ENCODE measurements at regions not wholly inside any gene's neighbourhood (a gene's known extent, or its start where the extent isn't known, plus 50 kb on each side); places are given as distances from the start of the nearest gene placed in this dataset.

DNA sequence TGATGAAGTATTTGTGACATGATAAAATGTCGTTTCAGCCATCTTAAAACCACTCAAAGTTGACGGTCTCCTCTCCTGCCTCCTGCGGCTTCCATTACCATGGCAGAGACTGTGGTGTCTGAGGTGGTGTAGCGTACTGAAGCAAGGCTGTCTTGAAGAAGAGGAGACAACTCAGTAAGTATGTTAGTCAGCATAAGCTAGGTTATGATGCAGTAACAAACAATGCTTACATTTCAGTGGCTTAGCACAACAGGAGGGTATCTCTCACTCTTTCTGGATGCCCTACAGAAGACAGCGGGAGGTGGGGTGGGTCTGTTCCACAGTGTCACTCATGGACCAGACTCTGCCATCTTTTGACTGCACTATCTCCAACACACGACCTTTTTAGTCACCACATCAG is 174.7 kb upstream of the AHI1 start:
- no peak for ATAC-seq (ENCODE audit: low read depth)
- Histone ChIP-seq H3K27ac (ENCODE audit: low read length in 2 of 2) (no peak overlapping the region), H3K36me3 (replicated peaks in 1 of 2; ENCODE audit: control extremely low read depth in 1 of 2, control insufficient read depth in 1 of 2, extremely low read depth in 1 of 2, insufficient read depth in 2 of 2, low read length in 1 of 2) (no peaks in the 10 kb centered on the region), H3K27me3 (replicated peaks in 1 of 4; ENCODE audit: control extremely low read depth in 1 of 4, control insufficient read depth in 3 of 4, insufficient read depth in 4 of 4, low read length in 3 of 4) (no peaks in the 10 kb centered on the region), H3K9ac (ENCODE audit: low read length) (no peak overlapping the region), H3K4me3 (ENCODE audit: control extremely low read depth in 1 of 5, extremely low read depth in 1 of 5, insufficient read depth in 1 of 5, low read depth in 2 of 5, low read length in 4 of 5) (no peak overlapping the region), H2AFZ (ENCODE audit: insufficient read depth, low read depth, low read length, poor library complexity, severe bottlenecking) (no peak overlapping the region), H3K4me2 (replicated peaks; ENCODE audit: low read depth, low read length, poor library complexity, severe bottlenecking) (no peak overlapping the region), H3K9me3 (ENCODE audit: control extremely low read depth in 1 of 3, control insufficient read depth in 2 of 3, insufficient read depth in 1 of 3, low read length in 2 of 3) (no peaks in the 10 kb centered on the region), H4K20me1 (ENCODE audit: control insufficient read depth, insufficient read depth, low read length, poor library complexity, severe bottlenecking) (no peaks in the 10 kb centered on the region), H3K79me2 (ENCODE audit: control insufficient read depth, insufficient read depth, low read length) (no peaks in the 10 kb centered on the region), H3K4me1 (ENCODE audit: control insufficient read depth in 2 of 2, insufficient read depth in 2 of 2, low read length in 2 of 2) (no peaks in the 10 kb centered on the region)
- CTCF ChIA-PET: interaction anchor here (2.5 to 11.0 kb wide), 3 partner anchors 237 to 554 kb away, joined by 9 to 173 read pairs (median 62); no protein-coding TSS in a partner anchor
- intact Hi-C loops (cut with micrococcal nuclease): loop anchor here (10.0 kb wide), 1 partner anchor 363 kb away; no protein-coding TSS in a partner anchor
- POLR2A ChIA-PET: no interaction called here
- H3K27ac Mint-ChIP-seq: no peak overlapping the region
- no peak for DNase-seq
- H3K27me3 Mint-ChIP-seq: peaks cover 5% of the 10 kb centered on the region
- no peaks in the 10 kb centered on the region for H3K4me1 Mint-ChIP-seq
- TF ChIP-seq EZH2 (IDR thresholded peaks at IDR 0.05; ENCODE audit: borderline replicate concordance, insufficient read depth, low read depth, low read length, poor library complexity, severe bottlenecking) (no peak), CTCF (IDR thresholded peaks at IDR 0.05) (no peak)
- H3K9me3 Mint-ChIP-seq (ENCODE audit: insufficient read depth): no peaks in the 10 kb centered on the region
- H3K4me3 Mint-ChIP-seq: no peak overlapping the region
- WGBS (ENCODE audit: insufficient coverage): 96% methylated on average over 4 of the region's 6 CpGs

DNA sequence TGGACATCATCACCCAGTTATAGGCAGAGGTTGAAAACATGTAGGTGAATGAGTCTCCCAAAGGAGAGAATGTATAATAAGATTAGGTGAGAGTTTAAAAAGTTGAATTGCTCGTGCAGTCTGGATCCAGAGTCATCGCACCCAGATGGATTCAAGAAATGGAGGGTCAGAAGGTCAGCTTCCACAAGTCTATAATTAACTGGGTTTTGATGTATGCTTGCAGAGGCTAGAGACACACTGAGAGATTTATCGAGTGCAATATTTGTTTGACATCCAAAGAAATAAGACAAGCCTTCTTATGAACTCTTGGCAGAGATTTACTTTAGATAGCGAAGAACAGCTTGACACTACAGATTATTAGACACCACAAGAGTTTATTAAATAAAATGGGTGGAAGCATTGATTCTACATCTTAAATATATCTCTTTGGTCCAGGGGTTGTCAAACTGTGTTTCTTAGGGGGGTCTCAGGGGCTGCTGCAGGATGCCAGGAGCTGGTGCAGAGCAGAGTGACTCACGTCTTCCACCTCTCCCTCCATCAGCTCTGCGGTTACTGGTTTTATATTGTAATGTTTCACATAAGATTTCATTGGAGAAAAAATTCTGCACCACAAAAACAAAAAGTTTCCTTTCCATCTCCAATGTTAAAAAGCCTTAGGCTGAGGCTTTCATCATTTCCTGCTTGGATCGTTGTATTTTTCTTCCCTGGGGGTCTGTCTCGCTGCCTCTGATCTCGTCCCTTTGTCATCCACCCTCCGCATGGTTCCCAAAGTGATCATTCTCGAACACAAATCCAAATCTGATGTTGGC is 176.2 kb upstream of the AHI1 start:
- ChIA-PET POLR2A (interaction anchor here (0.5 kb wide), 1 partner anchor 185 kb away, joined by 3 read pairs; no protein-coding TSS in a partner anchor), CTCF (interaction anchor here (1.5 to 11.0 kb wide), 8 partner anchors 9 to 644 kb away, joined by 3 to 173 read pairs (median 9); no protein-coding TSS in a partner anchor)
- H3K4me1 ChIP-seq (ENCODE audit: control insufficient read depth in 2 of 2, insufficient read depth in 2 of 2, low read length in 2 of 2): no peaks in the 10 kb centered on the region
- intact Hi-C loops (cut with micrococcal nuclease): loop anchor here (10.0 kb wide), 1 partner anchor 361 kb away; no protein-coding TSS in a partner anchor
- no peak for ATAC-seq (ENCODE audit: low read depth)
- no peak overlapping the region for H2AFZ ChIP-seq (ENCODE audit: insufficient read depth, low read depth, low read length, poor library complexity, severe bottlenecking)
- no peak overlapping the region for H3K4me2 ChIP-seq (replicated peaks; ENCODE audit: low read depth, low read length, poor library complexity, severe bottlenecking)
- no peak overlapping the region for H3K9ac ChIP-seq (ENCODE audit: low read length)
- Mint-ChIP-seq H3K27ac (no peak overlapping the region), H3K27me3 (no peaks in the 10 kb centered on the region), H3K4me1 (no peaks in the 10 kb centered on the region), H3K9me3 (ENCODE audit: insufficient read depth) (no peaks in the 10 kb centered on the region), H3K4me3 (no peak overlapping the region)
- no peaks in the 10 kb centered on the region for H3K36me3 ChIP-seq (replicated peaks in 1 of 2; ENCODE audit: control extremely low read depth in 1 of 2, control insufficient read depth in 1 of 2, extremely low read depth in 1 of 2, insufficient read depth in 2 of 2, low read length in 1 of 2)
- H3K4me3 ChIP-seq (ENCODE audit: control extremely low read depth in 1 of 5, extremely low read depth in 1 of 5, insufficient read depth in 1 of 5, low read depth in 2 of 5, low read length in 4 of 5): no peak overlapping the region
- WGBS (ENCODE audit: insufficient coverage): 90% methylated on average over 6 of the region's 11 CpGs
- H3K9me3 ChIP-seq (ENCODE audit: control extremely low read depth in 1 of 3, control insufficient read depth in 2 of 3, insufficient read depth in 1 of 3, low read length in 2 of 3): no peaks in the 10 kb centered on the region
- H3K27me3 ChIP-seq (replicated peaks in 1 of 4; ENCODE audit: control extremely low read depth in 1 of 4, control insufficient read depth in 3 of 4, insufficient read depth in 4 of 4, low read length in 3 of 4): no peaks in the 10 kb centered on the region
- DNase-seq: no peak
- H3K27ac ChIP-seq (ENCODE audit: low read length in 2 of 2): no peak overlapping the region
- TF ChIP-seq EZH2 (IDR thresholded peaks at IDR 0.05; ENCODE audit: borderline replicate concordance, insufficient read depth, low read depth, low read length, poor library complexity, severe bottlenecking): no peak
- no peaks in the 10 kb centered on the region for H3K79me2 ChIP-seq (ENCODE audit: control insufficient read depth, insufficient read depth, low read length)
- H4K20me1 ChIP-seq (ENCODE audit: control insufficient read depth, insufficient read depth, low read length, poor library complexity, severe bottlenecking): no peaks in the 10 kb centered on the region

Data from B cell (primary cell).